Loucy (cell line): ENCODE measurements at regions not wholly inside any gene's neighbourhood (a gene's known extent, or its start where the extent isn't known, plus 50 kb on each side); places are given as distances from the start of the nearest gene placed in this dataset.

Source experiments
- H2AFZ ChIP-seq: fragments of 200-600 bp; sonication (generic); 2 replicates; pipeline ENCODE4 v1.6.0; 2016; ENCODE audit warnings: antibody characterized with exemption, mild to moderate bottlenecking, low read length, moderate library complexity
- H3F3A ChIP-seq: fragments of 200-600 bp; 2 replicates; pipeline ENCODE4 v1.6.0; 2016; ENCODE audit warnings: antibody characterized with exemption, low read depth, mild to moderate bottlenecking
- H3K27me3 ChIP-seq: fragments of 200-600 bp; sonication (generic); 2 replicates; pipeline ENCODE4 v1.6.1; 2014; ENCODE audit warnings: low read length, mild to moderate bottlenecking; ENCODE audit not compliant: insufficient read depth, poor library complexity, severe bottlenecking
- H3K36me3 ChIP-seq: fragments of 200-600 bp; sonication (generic); 2 replicates; pipeline ENCODE4 v1.6.1; 2016; ENCODE audit warnings: low read length; ENCODE audit not compliant: insufficient read depth
- H3K4me1 ChIP-seq: fragments of 200-600 bp; sonication (generic); 2 replicates; pipeline ENCODE4 v1.5.1; 2014; ENCODE audit warnings: low read length, mild to moderate bottlenecking; ENCODE audit not compliant: insufficient read depth, poor library complexity, severe bottlenecking
- H3K4me2 ChIP-seq: fragments of 200-600 bp; sonication (generic); 2 replicates; pipeline ENCODE4 v1.6.0; 2014; ENCODE audit warnings: antibody characterized with exemption, low read length, low read depth, mild to moderate bottlenecking; ENCODE audit not compliant: poor library complexity, severe bottlenecking
- H3K4me3 ChIP-seq: fragments of 200-600 bp; sonication (generic); 2 replicates; pipeline ENCODE4 v1.5.1; 2014; ENCODE audit warnings: low read length, mild to moderate bottlenecking, mixed read lengths; ENCODE audit not compliant: poor library complexity, severe bottlenecking
- H3K79me2 ChIP-seq: fragments of 200-600 bp; sonication (generic); 2 replicates; pipeline ENCODE4 v1.6.1; 2014; ENCODE audit warnings: low read length; ENCODE audit not compliant: insufficient read depth
- H3K9ac ChIP-seq: fragments of 200-600 bp; sonication (generic); 2 replicates; pipeline ENCODE4 v1.6.0; 2014; ENCODE audit warnings: mild to moderate bottlenecking, low read depth, low read length, moderate library complexity; ENCODE audit not compliant: poor library complexity, severe bottlenecking
- H3K9me2 ChIP-seq: fragments of 200-600 bp; sonication (generic); replicated peaks from 2 replicates; pipeline ENCODE4 v1.6.1; 2016; ENCODE audit warnings: low read depth, low read length, mixed read lengths
- H3K9me3 ChIP-seq: fragments of 200-600 bp; sonication (generic); 2 replicates; pipeline ENCODE4 v1.6.1; 2014; ENCODE audit warnings: mild to moderate bottlenecking, antibody characterized with exemption, low read length, low read depth; ENCODE audit not compliant: insufficient read depth
- H4K20me1 ChIP-seq: fragments of 200-600 bp; sonication (generic); 2 replicates; pipeline ENCODE4 v1.6.0; 2014; ENCODE audit warnings: antibody characterized with exemption, low read length, mild to moderate bottlenecking; ENCODE audit not compliant: insufficient read depth, poor library complexity, severe bottlenecking
- CTCF ChIP-seq: fragments of 200-600 bp; sonication (generic); conservative IDR thresholded peaks from 2 replicates; pipeline ENCODE4 v1.5.1; 2014; ENCODE audit warnings: mild to moderate bottlenecking, antibody characterized with exemption, low read length
- EZH2phosphoT487 ChIP-seq: fragments of 200-600 bp; IDR thresholded peaks from 2 replicates; pipeline ENCODE4 v1.6.1; 2018; ENCODE audit warnings: antibody characterized with exemption, mild to moderate bottlenecking, moderate library complexity, borderline replicate concordance

GRCh38 chr3:182241766-182242488 is 530.2 kb downstream of the SOX2 start:
- H3K9me2 ChIP-seq = no peaks in the 10 kb centered on the region
- H3K4me1 ChIP-seq = no peaks in the 10 kb centered on the region
- no peaks in the 10 kb centered on the region for H3K9me3 ChIP-seq
- no peaks in the 10 kb centered on the region for H3F3A ChIP-seq
- H3K79me2 ChIP-seq = no peaks in the 10 kb centered on the region
- no peaks in the 10 kb centered on the region for H3K36me3 ChIP-seq
- H3K27me3 ChIP-seq = no peaks in the 10 kb centered on the region
- H3K9ac ChIP-seq = no peak overlapping the region
- no peak overlapping the region for H3K4me3 ChIP-seq
- no peak overlapping the region for H2AFZ ChIP-seq
- H3K4me2 ChIP-seq = no peak overlapping the region
- TF ChIP-seq EZH2phosphoT487 = no peak
- no peak for TF ChIP-seq CTCF
- no peaks in the 10 kb centered on the region for H4K20me1 ChIP-seq

- H3K4me3 ChIP-seq = no peak overlapping the region
- H2AFZ ChIP-seq = no peak overlapping the region
- no peaks in the 10 kb centered on the region for H3K9me3 ChIP-seq
- no peaks in the 10 kb centered on the region for H3K36me3 ChIP-seq
- no peak for TF ChIP-seq CTCF
- no peak for TF ChIP-seq EZH2phosphoT487
- no peak overlapping the region for H3K4me2 ChIP-seq
- H3K79me2 ChIP-seq = no peaks in the 10 kb centered on the region
- no peaks in the 10 kb centered on the region for H3K27me3 ChIP-seq
- no peaks in the 10 kb centered on the region for H3K9me2 ChIP-seq
- no peak overlapping the region for H3K9ac ChIP-seq
- no peaks in the 10 kb centered on the region for H3K4me1 ChIP-seq
- H3F3A ChIP-seq = no peaks in the 10 kb centered on the region
- H4K20me1 ChIP-seq = no peaks in the 10 kb centered on the region
These were observed 530.8 kb downstream of the SOX2 start for GRCh38 chr3:182242489-182242942.

GRCh38 chr3:182243625-182244024 is 531.9 kb downstream of the SOX2 start:
- no peaks in the 10 kb centered on the region for H4K20me1 ChIP-seq
- TF ChIP-seq CTCF (no peak), EZH2phosphoT487 (no peak)

More at GRCh38 chr3:182243625-182244024, 531.9 kb downstream of the SOX2 start:
- Histone ChIP-seq H3K4me3 (no peak overlapping the region), H3K9ac (no peak overlapping the region), H3K79me2 (no peaks in the 10 kb centered on the region), H3K4me1 (no peaks in the 10 kb centered on the region), H3K36me3 (no peaks in the 10 kb centered on the region), H3F3A (no peaks in the 10 kb centered on the region), H2AFZ (no peak overlapping the region), H3K4me2 (no peak overlapping the region), H3K9me2 (no peaks in the 10 kb centered on the region), H3K9me3 (no peaks in the 10 kb centered on the region), H3K27me3 (no peaks in the 10 kb centered on the region)
